Keratinocyte (primary cell): ENCODE measurements at regions not wholly inside any gene's neighbourhood (a gene's known extent, or its start where the extent isn't known, plus 50 kb on each side); places are given as distances from the start of the nearest gene placed in this dataset.
A peak's percentile ranks its signal among the peaks of the same experiment; 100 is the strongest.

Experiments used
- DNase-seq: peaks from one replicate; pipeline ENCODE4 v3.0.0-alpha.2; 2011; ENCODE audit warnings: low read depth, missing footprints, low spot score
- FAIRE-seq: peaks from 2 replicates; lab custom pipeline; 2011; peaks lifted over from hg19 to GRCh38; lab: Jason Lieb, UNC
- H2AFZ ChIP-seq: 2 replicates; pipeline ENCODE4 v1.6.0; 2012; ENCODE audit warnings: low read length, control low read depth, inconsistent platforms; ENCODE audit not compliant: control insufficient read depth
- H3K27ac ChIP-seq: 2 replicates; pipeline ENCODE4 v1.5.1; 2011; ENCODE audit warnings: low read length; ENCODE audit not compliant: control insufficient read depth, insufficient read depth
- H3K27me3 ChIP-seq: 3 replicates; pipeline ENCODE4 v1.6.0; 2011; ENCODE audit warnings: low read length; ENCODE audit not compliant: control insufficient read depth, insufficient read depth; ENCODE audit errors: extremely low read depth
- H3K36me3 ChIP-seq, 2 experiments: 2 replicates in 1 of 2; 3 replicates in 1 of 2; pipeline ENCODE4 v1.5.1; 2011; ENCODE audit warnings: low read length in 2 of 2, mild to moderate bottlenecking in 1 of 2; ENCODE audit not compliant: control insufficient read depth in 2 of 2, insufficient read depth in 2 of 2; ENCODE audit errors: extremely low read depth in 1 of 2
- H3K4me1 ChIP-seq: 3 replicates; pipeline ENCODE4 v1.5.1; 2011; ENCODE audit warnings: low read length; ENCODE audit not compliant: control insufficient read depth, insufficient read depth; ENCODE audit errors: extremely low read depth
- H3K4me2 ChIP-seq: 3 replicates; pipeline ENCODE4 v1.6.0; 2011; ENCODE audit warnings: low read depth, low read length; ENCODE audit not compliant: control insufficient read depth, insufficient read depth; ENCODE audit errors: extremely low read depth
- H3K4me3 ChIP-seq, 3 experiments: fragments of 200-600 bp in 1 of 3; sonication (generic) in 1 of 3; 2 replicates in 2 of 3; 3 replicates in 1 of 3; pipeline ENCODE4 v1.5.1; 2011 to 2016; ENCODE audit warnings: low read length in 3 of 3, mild to moderate bottlenecking in 3 of 3, control low read depth in 2 of 3, inconsistent platforms in 1 of 3, low read depth in 1 of 3, mixed read lengths in 1 of 3, mixed run types in 1 of 3, moderate library complexity in 1 of 3; ENCODE audit not compliant: control insufficient read depth in 2 of 3, insufficient read depth in 2 of 3; ENCODE audit errors: extremely low read depth in 1 of 3
- H3K79me2 ChIP-seq: 2 replicates; pipeline ENCODE4 v1.6.0; 2012; ENCODE audit warnings: low read length; ENCODE audit not compliant: control insufficient read depth, insufficient read depth
- H3K9ac ChIP-seq: 3 replicates; pipeline ENCODE4 v1.6.0; 2011; ENCODE audit warnings: low read length; ENCODE audit not compliant: control insufficient read depth, insufficient read depth; ENCODE audit errors: extremely low read depth
- H3K9me1 ChIP-seq: 3 replicates; pipeline ENCODE4 v1.6.0; 2011; ENCODE audit warnings: low read length; ENCODE audit not compliant: control insufficient read depth, insufficient read depth; ENCODE audit errors: extremely low read depth
- H3K9me3 ChIP-seq: 2 replicates; pipeline ENCODE4 v1.5.1; 2012; ENCODE audit warnings: low read depth, low read length; ENCODE audit not compliant: control insufficient read depth
- H4K20me1 ChIP-seq: 3 replicates; pipeline ENCODE4 v1.6.0; 2011; ENCODE audit warnings: low read length; ENCODE audit not compliant: control insufficient read depth, insufficient read depth; ENCODE audit errors: extremely low read depth
- CTCF ChIP-seq, 3 experiments: IDR thresholded peaks in 1 of 3; conservative IDR thresholded peaks in 1 of 3; optimal IDR thresholded peaks in 1 of 3; 2 replicates in 2 of 3; 3 replicates in 1 of 3; pipeline versions ENCODE3 to v1.5.1; 2011; ENCODE audit warnings: low read length in 3 of 3, mild to moderate bottlenecking in 3 of 3, moderate library complexity in 2 of 3, control low read depth in 1 of 3, inconsistent platforms in 1 of 3; ENCODE audit not compliant: insufficient read depth in 2 of 3; ENCODE audit errors: extremely low read depth in 1 of 3
- EZH2 ChIP-seq: IDR thresholded peaks from one replicate; pipeline ENCODE4 v1.6.1; 2012; ENCODE audit warnings: inconsistent platforms, mild to moderate bottlenecking, low read length, moderate library complexity
- dilution Hi-C: fragments of 300-500 bp; cut with MboI; formaldehyde crosslinking; loops from one replicate; pipeline ENCODE4 v1.7.0; 2020; ENCODE audit warnings: low sequenced_read_pairs; ENCODE audit not compliant: extremely low pct_ligation_motif_present

- no peak for FAIRE-seq
- no peaks in the 10 kb centered on the region for H3K9me3 ChIP-seq
- no peaks in the 10 kb centered on the region for H3K27me3 ChIP-seq
- no peaks in the 10 kb centered on the region for H3K79me2 ChIP-seq
- no peak overlapping the region for H3K9ac ChIP-seq
- dilution Hi-C loops: no loop called here
- H4K20me1 ChIP-seq: no peaks in the 10 kb centered on the region
- no peak overlapping the region for H3K4me3 ChIP-seq
- DNase-seq: no peak
- TF ChIP-seq CTCF (optimal IDR thresholded peaks at IDR 0.05 in 1 of 3, IDR thresholded peaks at IDR 0.05 in 1 of 3, conservative IDR thresholded peaks at IDR 0.05 in 1 of 3; ENCODE audit: extremely low read depth in 1 of 3, insufficient read depth in 2 of 3, low read length in 3 of 3) (no peak), EZH2 (no peak)
- no peak overlapping the region for H2AFZ ChIP-seq
- H3K27ac ChIP-seq: no peak overlapping the region
- no peak overlapping the region for H3K4me2 ChIP-seq
- no peaks in the 10 kb centered on the region for H3K36me3 ChIP-seq
- no peaks in the 10 kb centered on the region for H3K9me1 ChIP-seq
- H3K4me1 ChIP-seq: no peaks in the 10 kb centered on the region
These were observed 513.9 kb downstream of the ADRA2A start for GRCh38 chr10:111590703-111591102.

- H3K9ac ChIP-seq: no peak overlapping the region
- no peaks in the 10 kb centered on the region for H3K79me2 ChIP-seq
- no peaks in the 10 kb centered on the region for H3K27me3 ChIP-seq
- H3K4me3 ChIP-seq: no peak overlapping the region
- H4K20me1 ChIP-seq: no peaks in the 10 kb centered on the region
- H3K4me2 ChIP-seq: no peak overlapping the region
- FAIRE-seq (no peak), DNase-seq (peak; percentile 23)
- no peaks in the 10 kb centered on the region for H3K36me3 ChIP-seq
- no peaks in the 10 kb centered on the region for H3K9me3 ChIP-seq
- H3K4me1 ChIP-seq: no peaks in the 10 kb centered on the region
- H2AFZ ChIP-seq: peak overlapping the region; percentile 4
- peak overlapping the region; percentile 10 for H3K27ac ChIP-seq
- dilution Hi-C loops: no loop called here
- TF ChIP-seq CTCF (optimal IDR thresholded peaks at IDR 0.05 in 1 of 3, IDR thresholded peaks at IDR 0.05 in 1 of 3, conservative IDR thresholded peaks at IDR 0.05 in 1 of 3; ENCODE audit: extremely low read depth in 1 of 3, insufficient read depth in 2 of 3, low read length in 3 of 3) (no peak), EZH2 (no peak)
- H3K9me1 ChIP-seq: no peaks in the 10 kb centered on the region
These were observed 516.7 kb downstream of the ADRA2A start for GRCh38 chr10:111593578-111593977.
